Brain microvascular endothelial cell (primary cell): ENCODE measurements at regions not wholly inside any gene's neighbourhood (a gene's known extent, or its start where the extent isn't known, plus 50 kb on each side); places are given as distances from the start of the nearest gene placed in this dataset.

ENCODE experiments used
- DNase-seq: peaks from one replicate; pipeline ENCODE4 v3.0.0-alpha.2; 2020
- H3K27ac ChIP-seq: fragments of 250-450 bp; sonication (Bioruptor Pico); 2 replicates; pipeline ENCODE4 v1.5.1; 2020; ENCODE audit warnings: mild to moderate bottlenecking, moderate library complexity
- H3K27me3 ChIP-seq: fragments of 250-450 bp; sonication (Bioruptor Pico); replicated peaks from 2 replicates; pipeline ENCODE4 v1.5.1; 2020; ENCODE audit warnings: mild to moderate bottlenecking
- H3K36me3 ChIP-seq: fragments of 250-450 bp; sonication (Bioruptor Pico); replicated peaks from 2 replicates; pipeline ENCODE4 v1.5.1; 2020; ENCODE audit warnings: mild to moderate bottlenecking
- H3K4me3 ChIP-seq: 2 replicates; pipeline ENCODE4 v1.5.1; 2011; ENCODE audit warnings: low read depth, mild to moderate bottlenecking, control low read depth, low read length, moderate library complexity
- in situ Hi-C: cut with HindIII; loops from 2 replicates; pipeline ENCODE4 v1.10.0; 2017; ENCODE audit warnings: low sequenced_read_pairs, low pct_ligation_motif_present
- TF ChIP-seq, protein P1 (sequence below): IDR thresholded peaks from 2 replicates; pipeline ENCODE4 v1.5.1; 2011; ENCODE audit warnings: low read depth, mild to moderate bottlenecking, moderate library complexity, low read length, control low read depth, inconsistent platforms; ENCODE audit errors: missing control alignments

DNA sequence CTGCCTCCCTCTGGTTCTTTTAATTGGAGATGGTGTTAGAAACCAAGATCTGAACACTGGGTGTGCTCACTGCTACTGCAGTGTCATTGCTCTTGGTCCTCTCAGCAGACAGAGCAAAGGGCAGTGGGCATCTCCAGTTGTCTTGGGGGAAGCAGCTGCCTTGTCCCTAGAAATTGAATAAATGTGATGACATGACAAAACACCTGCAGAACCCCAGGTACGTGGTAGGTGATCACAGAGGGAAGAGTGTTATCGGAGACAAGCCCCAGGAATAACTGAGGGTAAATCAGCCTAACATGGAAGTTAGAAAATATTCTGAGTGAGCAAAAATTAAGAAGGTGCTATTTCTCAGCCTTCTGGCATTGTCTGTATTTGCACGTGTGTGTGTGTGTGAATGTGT lies 311.9 kb upstream of the HDAC4 start:
- TF ChIP-seq, protein P1, sequence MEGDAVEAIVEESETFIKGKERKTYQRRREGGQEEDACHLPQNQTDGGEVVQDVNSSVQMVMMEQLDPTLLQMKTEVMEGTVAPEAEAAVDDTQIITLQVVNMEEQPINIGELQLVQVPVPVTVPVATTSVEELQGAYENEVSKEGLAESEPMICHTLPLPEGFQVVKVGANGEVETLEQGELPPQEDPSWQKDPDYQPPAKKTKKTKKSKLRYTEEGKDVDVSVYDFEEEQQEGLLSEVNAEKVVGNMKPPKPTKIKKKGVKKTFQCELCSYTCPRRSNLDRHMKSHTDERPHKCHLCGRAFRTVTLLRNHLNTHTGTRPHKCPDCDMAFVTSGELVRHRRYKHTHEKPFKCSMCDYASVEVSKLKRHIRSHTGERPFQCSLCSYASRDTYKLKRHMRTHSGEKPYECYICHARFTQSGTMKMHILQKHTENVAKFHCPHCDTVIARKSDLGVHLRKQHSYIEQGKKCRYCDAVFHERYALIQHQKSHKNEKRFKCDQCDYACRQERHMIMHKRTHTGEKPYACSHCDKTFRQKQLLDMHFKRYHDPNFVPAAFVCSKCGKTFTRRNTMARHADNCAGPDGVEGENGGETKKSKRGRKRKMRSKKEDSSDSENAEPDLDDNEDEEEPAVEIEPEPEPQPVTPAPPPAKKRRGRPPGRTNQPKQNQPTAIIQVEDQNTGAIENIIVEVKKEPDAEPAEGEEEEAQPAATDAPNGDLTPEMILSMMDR = no peak
- no peaks in the 10 kb centered on the region for H3K36me3 ChIP-seq
- no peak overlapping the region for H3K4me3 ChIP-seq
- H3K27ac ChIP-seq = no peak overlapping the region
- DNase-seq = no peak
- in situ Hi-C loops = no loop called here
- no peaks in the 10 kb centered on the region for H3K27me3 ChIP-seq

DNA sequence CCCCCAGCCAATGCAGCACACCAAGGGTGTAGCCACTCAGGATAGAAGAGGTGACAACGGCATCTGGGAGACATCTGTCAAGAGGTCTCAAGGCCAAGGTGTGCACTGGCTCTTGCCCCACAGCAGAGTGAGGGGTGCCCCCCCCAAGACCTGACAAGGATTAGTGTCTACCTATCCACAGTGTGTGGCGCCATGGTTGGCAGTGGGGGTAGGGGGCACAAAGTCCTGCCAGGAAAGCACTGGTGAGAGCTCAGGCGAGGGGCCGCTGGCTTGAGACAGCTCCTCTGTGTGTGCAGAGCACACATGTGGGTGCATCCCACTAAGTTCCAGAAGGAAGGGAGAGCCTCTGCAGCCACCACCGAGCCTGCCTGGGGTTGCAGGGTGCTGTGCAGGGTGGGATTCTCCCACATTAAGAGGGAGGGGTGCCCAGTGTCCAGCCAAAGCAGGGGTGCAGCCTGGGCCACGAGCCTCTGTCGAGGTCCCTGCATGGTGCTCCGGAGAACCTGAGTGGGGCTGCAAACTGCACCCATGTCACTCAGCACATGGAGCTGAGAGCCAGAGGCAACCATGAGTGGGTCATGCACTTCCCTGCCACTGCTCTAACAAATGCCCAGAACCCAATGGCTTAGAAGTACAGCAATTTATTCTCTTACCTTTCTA lies 311.2 kb upstream of the HDAC4 start:
- Histone ChIP-seq H3K36me3 (no peaks in the 10 kb centered on the region), H3K27ac (no peak overlapping the region), H3K27me3 (no peaks in the 10 kb centered on the region), H3K4me3 (no peak overlapping the region)
- in situ Hi-C loops = no loop called here
- TF ChIP-seq, protein P1 = no peak
- DNase-seq = no peak

DNA sequence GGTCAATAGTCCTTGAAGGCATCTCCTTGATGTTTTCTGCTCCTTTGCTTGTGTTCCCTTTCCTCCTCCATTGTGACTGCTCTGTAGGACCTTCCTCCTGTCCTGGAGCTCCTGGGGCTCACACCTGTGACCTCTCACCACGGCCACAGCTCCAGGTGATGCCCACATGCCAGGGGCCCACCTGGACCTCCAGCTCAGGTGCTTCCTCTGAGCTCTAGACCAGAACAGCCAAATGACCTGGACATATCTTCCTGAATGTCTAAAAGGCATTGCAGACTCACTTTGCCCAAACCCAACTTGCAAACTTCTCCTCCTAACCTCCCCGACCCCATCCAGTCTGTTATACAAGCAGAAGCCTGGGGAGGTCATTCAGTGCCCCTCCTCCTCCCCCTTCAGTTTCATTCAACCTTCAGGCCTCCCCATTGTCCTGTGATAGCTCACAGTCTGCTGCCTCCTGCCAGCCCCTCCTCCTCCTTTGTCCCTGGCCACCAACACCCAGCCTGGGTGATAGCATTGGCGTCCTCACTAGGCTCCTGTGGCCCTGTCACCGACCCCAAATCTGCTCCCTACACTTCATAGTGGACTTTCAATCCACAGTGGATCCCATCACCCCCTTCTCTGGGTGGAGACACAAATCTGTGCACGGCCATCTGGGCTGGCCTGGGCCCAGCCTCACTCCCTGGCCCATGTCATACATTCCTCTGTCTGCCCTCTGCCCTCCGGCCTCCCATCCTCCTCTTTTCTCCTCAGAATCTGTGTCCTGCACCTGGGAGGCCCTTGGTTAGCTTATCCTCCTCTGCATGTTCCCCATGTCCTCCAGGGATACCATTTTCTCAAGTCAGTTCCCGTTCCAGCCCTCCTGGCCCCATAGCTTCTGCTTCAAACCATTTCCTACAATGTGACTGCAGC lies 310.4 kb upstream of the HDAC4 start:
- Histone ChIP-seq H3K4me3 (no peak overlapping the region), H3K27ac (no peak overlapping the region), H3K36me3 (no peaks in the 10 kb centered on the region), H3K27me3 (no peaks in the 10 kb centered on the region)
- no peak for DNase-seq
- TF ChIP-seq, protein P1 = no peak
- in situ Hi-C loops = no loop called here

DNA sequence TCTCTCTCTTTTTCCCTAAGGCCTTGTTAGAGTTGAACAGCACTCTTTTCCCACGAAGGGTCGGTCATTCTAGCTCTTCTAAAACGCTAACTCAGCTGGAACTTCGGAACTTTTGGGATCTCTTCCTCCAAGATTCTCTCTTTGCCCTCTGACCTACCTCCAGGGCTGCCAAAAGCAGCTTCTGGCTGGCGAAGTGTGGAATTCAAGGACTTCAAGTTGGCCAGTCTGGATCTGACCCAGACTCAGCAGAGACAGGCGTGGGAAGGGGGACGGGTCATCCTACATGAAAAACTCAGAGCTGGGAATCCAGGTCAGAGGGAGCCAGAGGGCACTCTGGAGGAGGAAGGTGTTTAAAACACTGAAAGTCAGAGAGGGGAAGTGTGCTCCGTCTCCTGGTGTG lies 305.5 kb upstream of the HDAC4 start:
- Histone ChIP-seq H3K36me3 (no peaks in the 10 kb centered on the region), H3K27me3 (no peaks in the 10 kb centered on the region), H3K4me3 (no peak overlapping the region), H3K27ac (no peak overlapping the region)
- in situ Hi-C loops = no loop called here
- no peak for DNase-seq
- TF ChIP-seq, protein P1 = no peak

DNA sequence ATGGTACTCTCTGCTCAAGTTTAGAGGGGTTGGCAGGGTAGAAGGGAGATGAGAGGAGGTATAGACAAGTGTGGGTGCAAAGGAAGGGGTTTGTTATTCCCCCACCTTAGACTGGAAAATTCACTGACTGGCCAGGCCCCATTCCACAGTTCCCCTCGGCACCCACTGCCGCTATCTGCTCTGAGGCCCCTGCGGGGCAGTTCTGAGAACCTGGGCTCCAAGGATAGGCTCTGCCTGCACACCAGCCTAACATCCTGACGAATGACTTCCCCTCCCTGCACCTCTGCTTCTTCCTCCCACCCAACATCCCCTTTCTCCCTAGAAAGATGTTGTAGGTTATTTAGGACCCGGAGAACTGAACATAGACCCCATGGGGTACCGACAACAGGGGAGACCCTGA lies 303.9 kb upstream of the HDAC4 start:
- TF ChIP-seq, protein P1 = no peak
- Histone ChIP-seq H3K36me3 (no peaks in the 10 kb centered on the region), H3K27me3 (no peaks in the 10 kb centered on the region), H3K4me3 (no peak overlapping the region), H3K27ac (no peak overlapping the region)
- in situ Hi-C loops = no loop called here
- DNase-seq = no peak

DNA sequence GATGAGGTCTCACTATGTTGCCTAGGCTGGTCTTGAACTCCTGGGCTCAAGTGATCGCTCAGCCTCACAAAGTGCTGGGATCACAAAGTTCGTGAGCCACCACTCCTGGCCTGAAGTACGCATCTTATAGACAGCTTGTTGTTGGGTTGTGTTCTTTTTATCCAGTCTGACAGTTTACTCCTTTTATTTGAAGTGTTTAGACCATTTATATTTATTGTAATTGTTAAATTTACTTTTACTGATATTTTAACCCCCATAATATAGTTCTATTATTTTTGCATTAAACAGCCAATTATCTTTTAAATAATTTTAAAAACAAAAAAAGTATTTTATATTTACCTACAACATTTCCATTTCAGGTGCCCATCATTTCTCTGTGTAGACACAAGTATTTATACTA lies 303.0 kb upstream of the HDAC4 start:
- Histone ChIP-seq H3K4me3 (no peak overlapping the region), H3K27ac (no peak overlapping the region), H3K36me3 (no peaks in the 10 kb centered on the region), H3K27me3 (no peaks in the 10 kb centered on the region)
- no peak for DNase-seq
- in situ Hi-C loops = no loop called here
- TF ChIP-seq, protein P1 = no peak
